GM12878 (cell line): ENCODE measurements at regions not wholly inside any gene's neighbourhood (a gene's known extent, or its start where the extent isn't known, plus 50 kb on each side); places are given as distances from the start of the nearest gene placed in this dataset.

ENCODE experiments used
- ATAC-seq: fragments of 200-7000 bp; cut with Tn5 transposase; 3 replicates; pipeline ENCODE4 v1.9.1; 2020; ENCODE audit warnings: mild to moderate bottlenecking, moderate library complexity
- BruUV-seq: library from RNA; stranded (reverse); fragments of 400-500 nt; replicated peaks from 2 replicates; lab custom pipeline; 2021; lab: Mats Ljungman, UMichigan
- CTCF ChIA-PET: fragments of 300-600 bp; sonication (Branson Sonifier 250); formaldehyde crosslinking; extraction: SDS; loops from one replicate; lab custom pipeline; 2021; ENCODE audit warnings: inconsistent platforms; lab: Yijun Ruan, JAX
- POLR2A ChIA-PET: fragments of 350-600 bp; formaldehyde crosslinking; extraction: SDS; loops from one replicate; lab custom pipeline; 2021; ENCODE audit warnings: inconsistent platforms; lab: Charles Lee
- RAD21 ChIA-PET: fragments of 300-600 bp; sonication (Branson Sonifier 250); formaldehyde crosslinking; loops from one replicate; lab custom pipeline; 2023; ENCODE audit warnings: antibody characterized with exemption; ENCODE audit not compliant: unreplicated experiment; lab: Charles Lee
- SMC1A ChIA-PET: fragments of 300-600 bp; sonication (Branson Sonifier 250); formaldehyde crosslinking; loops from one replicate; lab custom pipeline; 2023; ENCODE audit not compliant: unreplicated experiment, uncharacterized antibody; lab: Charles Lee
- DNase-seq: peaks from one replicate; pipeline ENCODE4 v3.0.0-alpha.2; 2011; ENCODE audit warnings: low read depth, low spot score
- FAIRE-seq: peaks from 3 replicates; lab custom pipeline; 2011; peaks lifted over from hg19 to GRCh38; lab: Jason Lieb, UNC
- H2AFZ ChIP-seq: 2 replicates; pipeline ENCODE4 v1.6.0; 2011; ENCODE audit warnings: low read depth, low read length, control low read depth; ENCODE audit not compliant: control insufficient read depth
- H3K27ac ChIP-seq: 2 replicates; pipeline ENCODE4 v1.5.1; 2011; ENCODE audit warnings: control low read depth; ENCODE audit not compliant: control insufficient read depth, insufficient read depth
- H3K27me3 ChIP-seq, 2 experiments: replicated peaks in 1 of 2; 2 replicates each; pipeline versions ENCODE4 v1.6.0 to v1.6.1; 2011; ENCODE audit warnings: low read length in 1 of 2; ENCODE audit not compliant: control insufficient read depth in 2 of 2, insufficient read depth in 2 of 2
- H3K36me3 ChIP-seq, 2 experiments: 2 replicates each; pipeline ENCODE4 v1.5.1; 2011; ENCODE audit warnings: low read length in 1 of 2; ENCODE audit not compliant: control insufficient read depth in 2 of 2, insufficient read depth in 2 of 2
- H3K4me1 ChIP-seq: 2 replicates; pipeline ENCODE4 v1.6.1; 2011; ENCODE audit warnings: mild to moderate bottlenecking, low read length, moderate library complexity, mixed read lengths; ENCODE audit not compliant: control insufficient read depth, insufficient read depth
- H3K4me2 ChIP-seq: 2 replicates; pipeline ENCODE4 v1.6.0; 2011; ENCODE audit warnings: control low read depth; ENCODE audit not compliant: control insufficient read depth, insufficient read depth
- H3K4me3 ChIP-seq: fragments of 200-600 bp; sonication (generic); 2 replicates; pipeline ENCODE4 v1.5.1; 2016
- H3K79me2 ChIP-seq: 2 replicates; pipeline ENCODE4 v1.6.0; 2011; ENCODE audit warnings: low read length; ENCODE audit not compliant: control insufficient read depth, insufficient read depth
- H3K9ac ChIP-seq: 2 replicates; pipeline ENCODE4 v1.8.0; 2011; ENCODE audit warnings: low read length, control low read depth, mixed read lengths; ENCODE audit not compliant: control insufficient read depth, insufficient read depth
- H3K9me3 ChIP-seq: replicated peaks from 3 replicates; pipeline ENCODE4 v1.5.1; 2011; ENCODE audit warnings: mild to moderate bottlenecking, low read length; ENCODE audit not compliant: control insufficient read depth, insufficient read depth
- H4K20me1 ChIP-seq: 2 replicates; pipeline ENCODE4 v1.6.0; 2011; ENCODE audit not compliant: control insufficient read depth, insufficient read depth
- CBX3 ChIP-seq: fragments of 200-600 bp; sonication (generic); IDR thresholded peaks from 2 replicates; pipeline ENCODE4 v1.6.1; 2016; ENCODE audit warnings: low read depth, borderline replicate concordance
- KDM1A ChIP-seq: fragments of 200-600 bp; sonication (generic); IDR thresholded peaks from 2 replicates; pipeline ENCODE4 v1.6.1; 2016; ENCODE audit warnings: borderline replicate concordance
- MEF2B ChIP-seq: fragments of 450-650 bp; IDR thresholded peaks from 2 replicates; pipeline ENCODE4 v1.6.1; 2018; ENCODE audit warnings: mild to moderate bottlenecking, moderate library complexity; ENCODE audit not compliant: partially characterized antibody, poor library complexity, severe bottlenecking
- MLLT1 ChIP-seq: fragments of 450-650 bp; IDR thresholded peaks from 2 replicates; pipeline ENCODE4 v1.6.1; 2016; ENCODE audit warnings: mild to moderate bottlenecking
- MTA2 ChIP-seq: fragments of 450-650 bp; IDR thresholded peaks from 2 replicates; pipeline ENCODE4 v1.6.1; 2016; ENCODE audit warnings: low read depth, mild to moderate bottlenecking, moderate library complexity
- NFXL1 ChIP-seq: fragments of 450-650 bp; IDR thresholded peaks from 2 replicates; pipeline ENCODE4 v1.6.1; 2017; ENCODE audit warnings: antibody characterized with exemption, mild to moderate bottlenecking, borderline replicate concordance
- PKNOX1 ChIP-seq: fragments of 450-650 bp; IDR thresholded peaks from 2 replicates; pipeline ENCODE4 v1.6.1; 2016; ENCODE audit warnings: mild to moderate bottlenecking
- RB1 ChIP-seq: fragments of 450-650 bp; formaldehyde crosslinking; IDR thresholded peaks from 2 replicates; pipeline ENCODE4 v1.6.1; 2017; ENCODE audit warnings: mild to moderate bottlenecking, borderline replicate concordance
- REST ChIP-seq: IDR thresholded peaks from 2 replicates; pipeline ENCODE4 v1.6.1; 2012; ENCODE audit warnings: mild to moderate bottlenecking, low read depth, low read length
- SMAD1 ChIP-seq: fragments of 450-650 bp; IDR thresholded peaks from 2 replicates; pipeline ENCODE4 v1.6.1; 2018; ENCODE audit warnings: mild to moderate bottlenecking, low read depth; ENCODE audit not compliant: partially characterized antibody
- TCF3 ChIP-seq: IDR thresholded peaks from 2 replicates; pipeline ENCODE4 v1.6.1; 2012; ENCODE audit warnings: low read depth, mild to moderate bottlenecking, low read length, borderline replicate concordance; ENCODE audit not compliant: insufficient read depth
- ZNF217 ChIP-seq: fragments of 450-650 bp; IDR thresholded peaks from 2 replicates; pipeline ENCODE4 v1.6.1; 2017; ENCODE audit warnings: antibody characterized with exemption, mild to moderate bottlenecking
- ZNF622 ChIP-seq: fragments of 450-650 bp; IDR thresholded peaks from 2 replicates; pipeline ENCODE4 v1.6.1; 2017; ENCODE audit warnings: mild to moderate bottlenecking, inconsistent platforms
- ZNF687 ChIP-seq: fragments of 450-650 bp; IDR thresholded peaks from 2 replicates; pipeline ENCODE4 v1.6.1; 2017; ENCODE audit warnings: mild to moderate bottlenecking, moderate library complexity
- WGBS: methylation state at CpG from one replicate; pipeline ENCODE4 v1.1.6; 2016; ENCODE audit warnings: low lambda C conversion rate; ENCODE audit not compliant: insufficient replicate concordance, insufficient coverage; ENCODE audit errors: missing lambda C conversion rate; 5-methylcytosine and 5-hydroxymethylcytosine counted together
- in situ Hi-C: fragments of 300-500 bp; cut with MboI; formaldehyde crosslinking; loops from 9 replicates; pipeline ENCODE4 v1.14.3; 2018; ENCODE audit warnings: mixed read lengths
- intact Hi-C: fragments of 100-400 bp; cut with micrococcal nuclease; formaldehyde crosslinking; loops from one replicate; pipeline ENCODE4 v1.14.2; 2022; ENCODE audit not compliant: unreplicated experiment

- intact Hi-C loops, result no loop called here
- POLR2A ChIA-PET, result no interaction called here
- CTCF ChIA-PET, result no interaction called here
- FAIRE-seq (no peak), ATAC-seq (no peak), DNase-seq (no peak)
- in situ Hi-C loops, result no loop called here
- WGBS, result 0% methylated on average over 1 of the region's 1 CpG
- Histone ChIP-seq H3K27ac (no peak overlapping the region), H3K4me1 (no peaks in the 10 kb centered on the region), H3K9ac (no peak overlapping the region), H4K20me1 (no peaks in the 10 kb centered on the region), H3K4me2 (no peak overlapping the region), H3K4me3 (no peak overlapping the region), H3K9me3 (no peaks in the 10 kb centered on the region), H3K27me3 (no peaks in the 10 kb centered on the region), H2AFZ (no peak overlapping the region), H3K79me2 (no peaks in the 10 kb centered on the region), H3K36me3 (no peaks in the 10 kb centered on the region)
- SMC1A ChIA-PET, result no interaction called here
- BruUV-seq, result no TSS peak
- RAD21 ChIA-PET, result no interaction called here
- TF ChIP-seq NFXL1, result no peak
- no peak for TF ChIP-seq REST
- TF ChIP-seq MTA2, result no peak
- no peak for TF ChIP-seq SMAD1
- TF ChIP-seq TCF3, result no peak
- TF ChIP-seq ZNF687, result no peak
- TF ChIP-seq RB1, result no peak
- no peak for TF ChIP-seq PKNOX1
- no peak for TF ChIP-seq KDM1A
- TF ChIP-seq ZNF622, result no peak
- TF ChIP-seq MEF2B, result no peak
- no peak for TF ChIP-seq ZNF217
- no peak for TF ChIP-seq MLLT1
- TF ChIP-seq CBX3, result no peak
These were observed 545.6 kb upstream of the EPHA7 start for GRCh38 chr6:93964926-93965325.
